GM11168 (cell line): ENCODE measurements at regions not wholly inside any gene's neighbourhood (a gene's known extent, or its start where the extent isn't known, plus 50 kb on each side); places are given as distances from the start of the nearest gene placed in this dataset.
"Not testable (repeated sequence)": the region's sequence is repeated elsewhere in the genome, so short reads cannot be mapped to it uniquely, and the experiment has no call there.

ENCODE experiments used
- in situ Hi-C: fragments of 300-500 bp; cut with MboI; formaldehyde crosslinking; loops from one replicate; pipeline ENCODE4 v1.12.0; 2022; ENCODE audit warnings: low sequenced_read_pairs; ENCODE audit not compliant: unreplicated experiment

- in situ Hi-C loops: no loop called here
Observed at GRCh38 chr12:30169839-30170591, 386.3 kb upstream of the TMTC1 start.

GRCh38 chr12:30166006-30166795 lies 382.5 kb upstream of the TMTC1 start:
- in situ Hi-C loops: no loop called here

GRCh38 chr12:30164382-30165318 lies 380.9 kb upstream of the TMTC1 start:
- in situ Hi-C loops: no loop called here

- in situ Hi-C loops: not testable (repeated sequence)
Observed at GRCh38 chr12:30156833-30157232, 373.1 kb upstream of the TMTC1 start.

- in situ Hi-C loops: no loop called here
Observed at GRCh38 chr12:30155001-30155730, 371.4 kb upstream of the TMTC1 start.

- in situ Hi-C loops: no loop called here
Observed at GRCh38 chr12:30153981-30154380, 370.2 kb upstream of the TMTC1 start.

GRCh38 chr12:30152705-30153104 lies 369.0 kb upstream of the TMTC1 start:
- in situ Hi-C loops: no loop called here

GRCh38 chr12:30151831-30152230 lies 368.1 kb upstream of the TMTC1 start:
- in situ Hi-C loops: no loop called here

- in situ Hi-C loops: no loop called here
Observed at GRCh38 chr12:30146561-30146960, 362.8 kb upstream of the TMTC1 start.

- in situ Hi-C loops: no loop called here
Observed at GRCh38 chr12:30145684-30146032, 361.9 kb upstream of the TMTC1 start.

- in situ Hi-C loops: no loop called here
Observed at GRCh38 chr12:30144777-30145683, 361.3 kb upstream of the TMTC1 start.

GRCh38 chr12:30142301-30142700 lies 358.6 kb upstream of the TMTC1 start:
- in situ Hi-C loops: no loop called here

GRCh38 chr12:30138483-30138882 lies 354.7 kb upstream of the TMTC1 start:
- in situ Hi-C loops: no loop called here

- in situ Hi-C loops: no loop called here
Observed at GRCh38 chr12:30136696-30137095, 353.0 kb upstream of the TMTC1 start.

- in situ Hi-C loops: no loop called here
Observed at GRCh38 chr12:30135776-30136175, 352.0 kb upstream of the TMTC1 start.

- in situ Hi-C loops: no loop called here
Observed at GRCh38 chr12:30134229-30134628, 350.5 kb upstream of the TMTC1 start.

- in situ Hi-C loops: no loop called here
Observed at GRCh38 chr12:30126944-30127343, 343.2 kb upstream of the TMTC1 start.

- in situ Hi-C loops: no loop called here
Observed at GRCh38 chr12:30120522-30120921, 336.8 kb upstream of the TMTC1 start.

GRCh38 chr12:30117483-30117882 lies 333.7 kb upstream of the TMTC1 start:
- in situ Hi-C loops: no loop called here
